Spleen (tissue), 11 donors: ENCODE measurements at regions not wholly inside any gene's neighbourhood (a gene's known extent, or its start where the extent isn't known, plus 50 kb on each side); places are given as distances from the start of the nearest gene placed in this dataset.
"Not testable (repeated sequence)": the region's sequence is repeated elsewhere in the genome, so short reads cannot be mapped to it uniquely, and the experiment has no call there.

ENCODE experiments used
- DNase-seq: peaks from one replicate; pipeline ENCODE4 v3.0.0-alpha.2; 2020
- H3K27ac ChIP-seq, 8 donors: fragments of 200-600 bp; sonication (generic) in 7 of 8; 1 replicate in 4 of 8; 2 replicates in 4 of 8; pipeline versions ENCODE4 v1.5.0 to v1.8.0; 2016 to 2021; ENCODE audit warnings: inconsistent platforms in 4 of 8, mild to moderate bottlenecking in 4 of 8, moderate library complexity in 1 of 8
- H3K27me3 ChIP-seq, 7 donors: fragments of 200-600 bp; sonication (generic) in 6 of 7; replicated peaks in 1 of 7; 1 replicate in 4 of 7; 2 replicates in 3 of 7; pipeline versions ENCODE4 v1.5.0 to v1.8.0; 2016 to 2021; ENCODE audit warnings: inconsistent platforms in 3 of 7, mild to moderate bottlenecking in 1 of 7
- H3K36me3 ChIP-seq, 6 donors: fragments of 200-600 bp; sonication (generic) in 5 of 6; 1 replicate in 4 of 6; 2 replicates in 2 of 6; pipeline versions ENCODE4 v1.5.0 to v1.8.0; 2016 to 2021; ENCODE audit warnings: inconsistent platforms in 2 of 6
- H3K4me1 ChIP-seq, 6 donors: fragments of 200-600 bp; sonication (generic) in 5 of 6; 1 replicate in 3 of 6; 2 replicates in 3 of 6; pipeline versions ENCODE4 v1.5.0 to v1.8.0; 2016 to 2021; ENCODE audit warnings: inconsistent platforms in 3 of 6
- H3K4me3 ChIP-seq, 8 donors: fragments of 200-600 bp; sonication (generic) in 7 of 8; 1 replicate in 4 of 8; 2 replicates in 4 of 8; pipeline versions ENCODE4 v1.5.0 to v1.8.0; 2016 to 2021; ENCODE audit warnings: inconsistent platforms in 4 of 8, mild to moderate bottlenecking in 4 of 8, moderate library complexity in 2 of 8
- H3K9me3 ChIP-seq, 8 donors: fragments of 200-600 bp; sonication (generic) in 7 of 8; 1 replicate in 4 of 8; 2 replicates in 4 of 8; pipeline versions ENCODE4 v1.5.0 to v1.8.0; 2016 to 2021; ENCODE audit warnings: inconsistent platforms in 4 of 8
- CTCF ChIP-seq, 11 experiments: fragments of 200-600 bp in 7 of 11; fragments of 450-650 bp in 4 of 11; sonication (generic) in 4 of 11; IDR thresholded peaks in 8 of 11; conservative IDR thresholded peaks in 3 of 11; 1 replicate in 7 of 11; 2 replicates in 4 of 11; pipeline versions ENCODE4 v1.4.0 to v1.8.0; 2016 to 2021; ENCODE audit warnings: antibody characterized with exemption in 11 of 11, inconsistent platforms in 4 of 11, mild to moderate bottlenecking in 1 of 11
- POLR2A ChIP-seq, 3 donors: fragments of 450-650 bp; IDR thresholded peaks; one replicate each; pipeline ENCODE4 v1.5.1; 2017; ENCODE audit warnings: antibody characterized with exemption in 3 of 3, mild to moderate bottlenecking in 1 of 3
- POLR2AphosphoS5 ChIP-seq, 3 donors: sonication (generic); formaldehyde crosslinking; IDR thresholded peaks; one replicate each; pipeline ENCODE4 v1.5.1; 2017; ENCODE audit warnings: antibody characterized with exemption in 3 of 3
- WGBS, 5 donors: extraction: QIAGEN DNeasy Blood & Tissue Kit in 3 of 5; methylation state at CpG; one replicate each; pipeline versions ENCODE4 v1.1.5 to v1.1.7; 2013 to 2018; 5-methylcytosine and 5-hydroxymethylcytosine counted together
- intact Hi-C: fragments of 100-400 bp; cut with DNase I; formaldehyde crosslinking; loops from one replicate; pipeline ENCODE4 v1.15.0; 2023; ENCODE audit warnings: low total_unique reads
- donor health status: healthy with polysubstance abuse.
- donor health status: DM: no; HTN: no; CAD: no; lungs with moderate emphysema.
- donor health status: DM: no; HTN: no; CAD: no.
- donor health status: Bipolar disorder and iron deficiency.
- donor health status: healthy.
- donor health status: DM: no; HTN: no; CAD: no.
- donor health status: DM: yes; HTN: yes; CAD: no.

- TF ChIP-seq POLR2A (IDR thresholded peaks at IDR 0.05): no peak
- no peak for TF ChIP-seq POLR2AphosphoS5 (IDR thresholded peaks at IDR 0.05)
- TF ChIP-seq CTCF (IDR thresholded peaks at IDR 0.05 in 8 of 11, conservative IDR thresholded peaks at IDR 0.05 in 3 of 11): no peak
- peak overlapping the region in 6 of 8 donors; percentile 4 to 58 (median 15) for H3K4me3 ChIP-seq
- intact Hi-C loops: no loop called here
Observed at GRCh38 chr18:10131460-10132395, 217.9 kb downstream of the VAPA start.

GRCh38 chr18:10133516-10133915, 219.7 kb downstream of the VAPA start:
- H3K27ac ChIP-seq: no peak overlapping the region
- H3K36me3 ChIP-seq: no peaks in the 10 kb centered on the region
- H3K4me1 ChIP-seq: peaks cover 0 to 20% (median 11%) of the 10 kb centered on the region in 6 donors
- H3K4me3 ChIP-seq: no peak overlapping the region
- H3K27me3 ChIP-seq: peaks cover 0 to 22% (median 9%) of the 10 kb centered on the region in 7 donors
- DNase-seq: no peak
- intact Hi-C loops: no loop called here
- 83 to 100% (median 94%) methylated on average over 2 of the region's 2 CpGs for WGBS, 5 donors
- H3K9me3 ChIP-seq: no peaks in the 10 kb centered on the region
- TF ChIP-seq CTCF (IDR thresholded peaks at IDR 0.05 in 8 of 11, conservative IDR thresholded peaks at IDR 0.05 in 3 of 11): no peak
- TF ChIP-seq POLR2AphosphoS5 (IDR thresholded peaks at IDR 0.05): no peak
- TF ChIP-seq POLR2A (IDR thresholded peaks at IDR 0.05): no peak

More at GRCh38 chr18:10131460-10132395, 217.9 kb downstream of the VAPA start:
- peaks cover 0 to 22% (median 9%) of the 10 kb centered on the region in 7 donors for H3K27me3 ChIP-seq
- no peaks in the 10 kb centered on the region for H3K36me3 ChIP-seq
- H3K4me1 ChIP-seq: peaks cover 0 to 20% (median 11%) of the 10 kb centered on the region in 6 donors
- H3K27ac ChIP-seq: no peak overlapping the region
- no peaks in the 10 kb centered on the region for H3K9me3 ChIP-seq
- no peak for DNase-seq
- 6 to 12% (median 8%) methylated on average over 34 to 48 of the region's 48 CpGs for WGBS, 5 donors

- Histone ChIP-seq H3K4me1 (peaks cover 0 to 20% (median 11%) of the 10 kb centered on the region in 6 donors), H3K4me3 (no peak overlapping the region), H3K36me3 (no peaks in the 10 kb centered on the region), H3K27ac (no peak overlapping the region), H3K9me3 (no peaks in the 10 kb centered on the region), H3K27me3 (peaks cover 0 to 22% (median 9%) of the 10 kb centered on the region in 7 donors)
- 92 to 95% (median 93%) methylated on average over 14 of the region's 14 CpGs for WGBS, 5 donors
- TF ChIP-seq POLR2AphosphoS5 (IDR thresholded peaks at IDR 0.05): no peak
- no peak for DNase-seq
- intact Hi-C loops: no loop called here
Observed at GRCh38 chr18:10134204-10134603, 220.4 kb downstream of the VAPA start.

GRCh38 chr18:10134749-10135148, 220.9 kb downstream of the VAPA start:
- peaks cover 0 to 20% (median 11%) of the 10 kb centered on the region in 6 donors for H3K4me1 ChIP-seq
- H3K4me3 ChIP-seq, H3K36me3 ChIP-seq, H3K9me3 ChIP-seq, DNase-seq, intact Hi-C loops, H3K27ac ChIP-seq: not testable (repeated sequence)
- WGBS, 5 donors: 70 to 100% (median 94%) methylated on average over 2 to 3 of the region's 3 CpGs
- H3K27me3 ChIP-seq: peaks cover 0 to 22% (median 9%) of the 10 kb centered on the region in 7 donors

GRCh38 chr18:10135302-10135926, 221.6 kb downstream of the VAPA start:
- Histone ChIP-seq H3K27ac (no peak overlapping the region), H3K4me3 (no peak overlapping the region), H3K36me3 (no peaks in the 10 kb centered on the region), H3K4me1 (peaks cover 0 to 24% (median 11%) of the 10 kb centered on the region in 6 donors), H3K9me3 (no peaks in the 10 kb centered on the region), H3K27me3 (peaks cover 0 to 22% (median 9%) of the 10 kb centered on the region in 7 donors)
- no peak for DNase-seq
- no peak for TF ChIP-seq CTCF (IDR thresholded peaks at IDR 0.05 in 8 of 11, conservative IDR thresholded peaks at IDR 0.05 in 3 of 11)
- no peak for TF ChIP-seq POLR2AphosphoS5 (IDR thresholded peaks at IDR 0.05)
- TF ChIP-seq POLR2A (IDR thresholded peaks at IDR 0.05): no peak
- intact Hi-C loops: no loop called here
- WGBS, 5 donors: 81 to 89% (median 85%) methylated on average over 3 of the region's 3 CpGs
